LNCAP (cell line): ENCODE measurements at regions not wholly inside any gene's neighbourhood (a gene's known extent, or its start where the extent isn't known, plus 50 kb on each side); places are given as distances from the start of the nearest gene placed in this dataset.

Experiments
- TF ChIP-seq, protein P1 (sequence below): fragments of 450-650 bp; IDR thresholded peaks from 2 replicates; pipeline ENCODE4 v1.5.1; 2017; ENCODE audit warnings: mild to moderate bottlenecking

DNA sequence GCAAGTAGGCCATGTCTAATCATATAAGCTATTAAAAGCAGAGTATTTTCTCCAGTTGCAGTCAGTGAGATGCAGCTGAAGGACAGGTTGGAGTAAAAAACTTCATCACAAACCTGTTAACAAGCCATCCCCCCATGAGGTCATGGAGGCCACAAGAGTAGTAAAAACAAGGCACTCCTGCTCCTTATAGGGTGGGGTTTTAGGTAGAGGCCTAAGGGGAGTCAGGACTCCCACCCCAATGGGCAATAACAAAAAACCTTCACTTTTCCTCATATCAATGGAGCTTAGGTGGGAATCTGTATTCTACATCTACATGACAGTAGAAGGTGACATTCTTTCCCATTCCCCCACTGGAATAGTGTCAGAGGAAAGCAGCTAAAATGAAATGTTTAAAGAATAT is 428.1 kb upstream of the KHDRBS2 start:
- TF ChIP-seq, protein P1, sequence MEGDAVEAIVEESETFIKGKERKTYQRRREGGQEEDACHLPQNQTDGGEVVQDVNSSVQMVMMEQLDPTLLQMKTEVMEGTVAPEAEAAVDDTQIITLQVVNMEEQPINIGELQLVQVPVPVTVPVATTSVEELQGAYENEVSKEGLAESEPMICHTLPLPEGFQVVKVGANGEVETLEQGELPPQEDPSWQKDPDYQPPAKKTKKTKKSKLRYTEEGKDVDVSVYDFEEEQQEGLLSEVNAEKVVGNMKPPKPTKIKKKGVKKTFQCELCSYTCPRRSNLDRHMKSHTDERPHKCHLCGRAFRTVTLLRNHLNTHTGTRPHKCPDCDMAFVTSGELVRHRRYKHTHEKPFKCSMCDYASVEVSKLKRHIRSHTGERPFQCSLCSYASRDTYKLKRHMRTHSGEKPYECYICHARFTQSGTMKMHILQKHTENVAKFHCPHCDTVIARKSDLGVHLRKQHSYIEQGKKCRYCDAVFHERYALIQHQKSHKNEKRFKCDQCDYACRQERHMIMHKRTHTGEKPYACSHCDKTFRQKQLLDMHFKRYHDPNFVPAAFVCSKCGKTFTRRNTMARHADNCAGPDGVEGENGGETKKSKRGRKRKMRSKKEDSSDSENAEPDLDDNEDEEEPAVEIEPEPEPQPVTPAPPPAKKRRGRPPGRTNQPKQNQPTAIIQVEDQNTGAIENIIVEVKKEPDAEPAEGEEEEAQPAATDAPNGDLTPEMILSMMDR = no peak

DNA sequence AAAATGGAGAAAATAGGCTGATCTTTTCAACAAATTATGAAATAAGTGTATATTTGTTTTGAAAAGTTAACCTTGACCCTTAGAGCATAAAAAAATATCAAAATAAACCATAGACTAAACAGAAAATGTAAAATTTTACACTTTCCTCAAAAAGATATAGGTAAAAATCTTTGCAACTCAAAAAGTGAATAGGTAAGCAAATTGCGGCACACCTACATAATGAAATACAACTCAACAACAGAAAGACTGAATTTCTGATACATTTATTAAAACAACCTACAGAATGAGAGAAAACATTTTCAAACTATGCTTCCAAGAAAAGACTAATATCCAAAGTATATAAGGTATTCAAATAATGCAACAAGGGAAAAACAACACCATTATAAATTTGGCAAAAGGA is 425.7 kb upstream of the KHDRBS2 start:
- TF ChIP-seq, protein P1 = no peak

DNA sequence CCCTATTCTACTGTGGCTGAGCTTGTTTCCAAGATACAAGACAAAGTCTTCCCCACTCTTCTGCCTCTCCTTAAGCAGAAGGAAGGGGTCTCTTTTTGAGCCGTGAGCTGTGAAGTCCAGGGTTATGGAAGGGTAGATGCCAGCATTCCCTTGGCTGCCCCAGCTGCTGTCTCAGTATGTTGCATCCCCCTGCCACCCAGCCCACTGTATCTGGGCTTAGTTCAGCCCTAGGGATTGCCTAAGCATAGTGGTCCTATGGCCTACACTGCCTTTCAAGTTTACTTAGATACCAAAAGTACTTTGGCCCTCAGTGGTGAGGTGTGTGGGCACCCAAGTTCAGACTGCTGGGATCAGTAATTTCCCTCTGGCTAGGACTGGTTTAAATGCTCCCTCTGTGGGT is 421.9 kb upstream of the KHDRBS2 start:
- TF ChIP-seq, protein P1 = no peak

DNA sequence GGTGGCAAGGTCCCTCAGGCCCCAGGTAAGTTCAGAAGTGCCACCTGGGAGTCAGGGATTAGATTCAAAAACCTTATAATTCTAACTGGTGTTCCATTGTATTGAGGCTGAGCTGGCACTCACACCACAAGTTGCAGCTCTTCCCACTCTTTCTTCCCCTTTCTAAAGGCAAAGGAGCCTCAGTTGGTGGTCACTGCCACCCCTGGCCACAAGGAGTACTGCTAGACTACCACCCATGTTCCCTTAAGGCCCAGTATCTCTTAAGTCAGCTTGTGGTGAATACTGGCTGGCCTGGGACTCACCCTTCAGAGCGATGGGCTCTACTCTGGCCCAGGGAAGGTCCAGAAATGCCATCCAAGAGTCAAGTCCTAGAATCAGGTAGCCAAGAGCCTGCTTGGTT is 421.1 kb upstream of the KHDRBS2 start:
- TF ChIP-seq, protein P1 = no peak

DNA sequence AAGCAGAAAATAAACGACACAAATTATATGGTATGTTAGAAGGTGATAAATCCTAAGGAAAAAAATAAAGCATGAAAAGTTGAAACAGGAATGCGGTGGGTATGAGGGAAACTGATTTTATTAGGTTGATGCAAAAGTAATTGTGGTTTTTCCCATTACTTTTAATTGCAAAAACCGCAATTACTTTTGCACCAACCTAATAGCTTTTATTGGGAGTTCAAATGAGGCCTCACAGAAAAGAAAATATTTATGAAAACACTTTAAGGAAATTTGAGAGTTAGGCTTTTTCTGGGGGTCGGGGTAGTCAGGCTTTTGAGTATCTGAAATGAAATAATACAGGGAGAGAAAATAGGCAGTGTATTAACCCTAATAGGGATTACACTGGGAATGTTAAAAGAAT is 397.0 kb upstream of the KHDRBS2 start:
- TF ChIP-seq, protein P1 = no peak

DNA sequence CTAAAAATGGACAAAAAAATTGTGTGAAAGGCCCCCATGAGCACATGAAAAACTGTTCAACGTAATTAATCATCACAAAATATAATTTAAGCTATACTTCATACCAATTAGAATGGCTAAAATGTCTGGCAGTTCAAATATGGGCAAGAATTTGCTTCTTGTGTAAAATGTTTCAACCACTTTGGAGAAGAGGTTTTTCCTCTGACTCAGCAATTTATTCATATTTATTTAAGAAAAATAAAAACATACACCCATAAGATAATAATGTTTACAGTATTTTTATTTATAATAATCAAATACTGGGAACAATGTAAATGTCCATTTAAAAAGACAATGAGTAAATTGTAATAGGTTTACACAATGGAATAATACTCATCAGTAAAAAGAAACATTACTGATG is 395.1 kb upstream of the KHDRBS2 start:
- TF ChIP-seq, protein P1 = no peak

DNA sequence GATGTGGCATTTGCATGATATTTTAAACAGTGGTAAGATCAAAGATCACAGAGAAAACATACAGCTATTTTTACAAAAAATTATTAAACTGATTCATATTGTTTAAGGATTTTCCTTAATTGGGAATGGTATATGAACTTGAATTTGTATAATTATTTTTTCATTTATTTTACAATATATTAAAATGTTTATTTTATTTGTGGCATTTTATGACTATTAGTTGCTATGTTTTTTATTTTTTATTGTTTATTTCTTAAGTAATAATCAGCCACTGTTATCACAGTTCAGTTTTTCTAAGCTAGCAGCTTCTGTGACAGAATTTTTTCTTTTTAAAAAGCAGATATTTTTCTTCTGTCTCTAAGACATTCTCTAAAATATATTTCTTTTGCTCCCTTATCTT is 387.0 kb upstream of the KHDRBS2 start:
- TF ChIP-seq, protein P1 = no peak

DNA sequence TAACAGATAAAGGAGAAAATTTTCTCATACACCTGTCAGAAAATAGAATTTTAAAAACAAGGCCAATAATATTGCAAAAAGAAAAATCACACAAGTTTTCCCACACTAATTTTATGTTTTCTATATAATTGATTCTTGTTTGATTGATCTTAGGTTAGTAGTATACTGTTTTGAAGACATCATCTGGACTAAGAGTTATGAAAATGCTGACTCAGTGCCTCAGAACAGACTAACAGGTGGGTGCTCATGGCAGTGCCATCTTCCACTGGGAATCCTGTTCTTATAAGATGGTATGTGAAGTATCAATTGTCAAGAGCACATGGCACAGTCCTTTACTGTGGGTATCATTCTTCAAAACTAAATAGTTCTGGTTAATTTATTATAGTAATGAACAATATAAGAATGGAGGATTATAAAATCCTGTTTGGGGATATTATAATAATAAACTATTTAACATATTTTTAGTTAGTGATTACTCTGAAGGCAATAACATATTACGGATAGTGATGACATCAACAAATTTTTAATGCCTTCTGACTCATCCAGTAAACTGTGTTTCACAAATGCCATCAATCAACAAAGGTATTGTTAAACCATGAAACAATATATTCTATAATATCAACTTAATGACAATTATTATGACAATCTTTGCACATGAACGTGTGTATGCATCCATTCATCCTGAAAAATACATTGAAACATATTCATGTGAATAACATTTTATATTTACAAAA is 384.6 kb upstream of the KHDRBS2 start:
- TF ChIP-seq, protein P1 = no peak
